Lung (tissue), 11 donors: ENCODE measurements at regions not wholly inside any gene's neighbourhood (a gene's known extent, or its start where the extent isn't known, plus 50 kb on each side); places are given as distances from the start of the nearest gene placed in this dataset.

Experiments
- ATAC-seq: fragments of 200-7000 bp; cut with Tn5 transposase; one replicate; pipeline ENCODE4 v1.9.1; 2020; ENCODE audit warnings: moderate number of reproducible peaks; ENCODE audit not compliant: insufficient read depth, low FRiP score
- DNase-seq, 3 donors: peaks; one replicate each; pipeline ENCODE4 v3.0.0-alpha.2; 2013 to 2017
- H3K27ac ChIP-seq, 2 donors: one replicate each; pipeline ENCODE4 v1.5.1; 2013; ENCODE audit warnings: mild to moderate bottlenecking in 2 of 2, moderate library complexity in 2 of 2, control low read depth in 1 of 2, inconsistent platforms in 1 of 2, low read depth in 1 of 2, low read length in 1 of 2
- H3K27me3 ChIP-seq, 3 donors: one replicate each; pipeline ENCODE4 v1.5.1; 2013; ENCODE audit warnings: low read length in 2 of 3; ENCODE audit not compliant: control insufficient read depth in 3 of 3, insufficient read depth in 3 of 3
- H3K36me3 ChIP-seq, 4 donors: one replicate each; pipeline ENCODE4 v1.5.1; 2013; ENCODE audit warnings: low read length in 4 of 4, mild to moderate bottlenecking in 1 of 4, moderate library complexity in 1 of 4; ENCODE audit not compliant: control insufficient read depth in 4 of 4, insufficient read depth in 4 of 4
- H3K4me1 ChIP-seq, 5 donors: one replicate each; pipeline ENCODE4 v1.5.1; 2013; ENCODE audit warnings: low read length in 5 of 5, mild to moderate bottlenecking in 2 of 5, moderate library complexity in 1 of 5; ENCODE audit not compliant: control insufficient read depth in 5 of 5, insufficient read depth in 5 of 5
- H3K4me3 ChIP-seq: one replicate; pipeline ENCODE4 v1.5.1; 2013; ENCODE audit warnings: mild to moderate bottlenecking, control low read depth, moderate library complexity
- H3K9ac ChIP-seq, 2 donors: one replicate each; pipeline ENCODE4 v1.5.1; 2013; ENCODE audit warnings: low read length in 2 of 2, control low read depth in 1 of 2; ENCODE audit not compliant: insufficient read depth in 1 of 2
- H3K9me3 ChIP-seq, 4 donors: one replicate each; pipeline ENCODE4 v1.5.1; 2013; ENCODE audit warnings: low read length in 3 of 4, mild to moderate bottlenecking in 1 of 4, moderate library complexity in 1 of 4; ENCODE audit not compliant: control insufficient read depth in 4 of 4, insufficient read depth in 3 of 4
- CTCF ChIP-seq: IDR thresholded peaks from 2 replicates; pipeline ENCODE4 v1.5.1; 2012; ENCODE audit warnings: mild to moderate bottlenecking; ENCODE audit errors: control extremely low read depth, extremely low read depth
- WGBS, 2 donors: extraction: QIAGEN DNeasy Blood & Tissue Kit; methylation state at CpG; one replicate each; pipeline ENCODE4 v1.1.7; 2013; 5-methylcytosine and 5-hydroxymethylcytosine counted together
- donor health status: control.
- donor health status: control.
- donor health status: Bipolar disorder and iron deficiency.
- donor health status: healthy.
- donor health status: DM: yes; HTN: yes; CAD: no.

- TF ChIP-seq CTCF = no peak
- Histone ChIP-seq H3K27me3 (no peaks in the 10 kb centered on the region), H3K4me1 (peaks cover 0 to 7% (median 0%) of the 10 kb centered on the region in 5 donors), H3K9me3 (no peaks in the 10 kb centered on the region), H3K4me3 (no peak overlapping the region), H3K27ac (no peak overlapping the region), H3K9ac (no peak overlapping the region), H3K36me3 (no peaks in the 10 kb centered on the region)
- peak in 1 of 3 donors; percentile 25 for DNase-seq
- ATAC-seq = no peak
- 87 to 89% methylated on average over 2 of the region's 2 CpGs for WGBS, 2 donors
Observed at GRCh38 chr4:12071316-12071715, 642.6 kb upstream of the HS3ST1 start.

- H3K27me3 ChIP-seq = no peaks in the 10 kb centered on the region
- ATAC-seq (no peak), DNase-seq (peak in 1 of 3 donors; percentile 65)
- H3K27ac ChIP-seq = no peak overlapping the region
- WGBS, 2 donors = 83 to 94% methylated on average over 2 of the region's 2 CpGs
- no peak overlapping the region for H3K4me3 ChIP-seq
- H3K36me3 ChIP-seq = no peaks in the 10 kb centered on the region
- H3K9ac ChIP-seq = no peak overlapping the region
- H3K4me1 ChIP-seq = peaks cover 0 to 8% (median 2%) of the 10 kb centered on the region in 5 donors
- no peak for TF ChIP-seq CTCF
- H3K9me3 ChIP-seq = no peaks in the 10 kb centered on the region
Observed at GRCh38 chr4:12053966-12054365, 625.3 kb upstream of the HS3ST1 start.

- no peaks in the 10 kb centered on the region for H3K9me3 ChIP-seq
- no peaks in the 10 kb centered on the region for H3K36me3 ChIP-seq
- no peak for ATAC-seq
- DNase-seq = peak in 2 of 3 donors; percentile 63
- H3K27me3 ChIP-seq = no peaks in the 10 kb centered on the region
- no peak overlapping the region for H3K9ac ChIP-seq
- no peak overlapping the region for H3K27ac ChIP-seq
- no peak for TF ChIP-seq CTCF
- H3K4me3 ChIP-seq = no peak overlapping the region
- H3K4me1 ChIP-seq = peaks cover 0 to 8% (median 2%) of the 10 kb centered on the region in 5 donors
Observed at GRCh38 chr4:12053556-12053955, 624.9 kb upstream of the HS3ST1 start.

- Histone ChIP-seq H3K27me3 (no peaks in the 10 kb centered on the region), H3K4me1 (peaks cover 0 to 8% (median 2%) of the 10 kb centered on the region in 5 donors), H3K9ac (no peak overlapping the region), H3K9me3 (no peaks in the 10 kb centered on the region), H3K36me3 (no peaks in the 10 kb centered on the region), H3K27ac (no peak overlapping the region), H3K4me3 (no peak overlapping the region)
- no peak for TF ChIP-seq CTCF
- DNase-seq (no peak), ATAC-seq (no peak)
Observed at GRCh38 chr4:12050357-12050756, 621.7 kb upstream of the HS3ST1 start.
